ENCODE measurements at regions not wholly inside any gene's neighbourhood (a gene's known extent, or its start where the extent isn't known, plus 50 kb on each side); places are given as distances from the start of the nearest gene placed in this dataset.

DNA sequence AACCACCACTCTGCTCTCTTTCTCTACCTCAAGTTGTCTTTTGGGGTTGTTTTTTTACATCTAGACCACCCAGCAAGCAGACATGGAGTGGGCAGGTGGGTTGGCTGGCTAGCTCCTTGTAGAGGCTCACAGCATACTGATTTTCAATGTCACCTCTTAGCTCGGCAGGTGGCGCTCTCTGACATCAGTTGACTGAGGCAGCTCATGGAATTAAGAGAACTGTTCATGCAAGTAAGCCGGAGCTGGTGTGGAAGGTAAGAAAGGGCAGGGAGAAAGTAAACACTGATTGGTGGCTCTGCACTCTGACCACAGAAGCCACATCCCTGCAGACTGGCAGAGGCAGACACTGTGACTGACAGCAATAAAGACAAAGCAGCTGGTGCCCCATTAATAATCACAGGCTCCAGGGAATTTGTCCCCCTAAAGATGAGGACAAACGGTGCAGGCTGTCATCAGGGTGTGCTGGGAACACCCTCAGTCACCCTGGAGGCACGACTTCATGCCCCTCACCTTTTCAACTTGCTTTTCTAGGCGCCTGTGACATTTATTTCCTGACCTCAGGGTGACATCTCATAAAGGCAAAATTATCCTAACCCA, 226.8 kb downstream of the LMX1A start:
- H3K27ac ChIP-seq (ENCODE audit: insufficient read depth, low read length) = no peak overlapping the region
- H2BK120ac ChIP-seq (ENCODE audit: low read depth, low read length) = no peak overlapping the region
- H3K4ac ChIP-seq (ENCODE audit: low read depth, low read length) = no peak overlapping the region
- H4K20me1 ChIP-seq (ENCODE audit: insufficient read depth, low read length) = no peaks in the 10 kb centered on the region
- H3K27me3 ChIP-seq (ENCODE audit: control insufficient read depth, insufficient read depth, low read length) = no peaks in the 10 kb centered on the region; the same call in 1 of the 2 replicates
- TF ChIP-seq MXI1 (IDR thresholded peaks at IDR 0.05; ENCODE audit: borderline replicate concordance, low read depth, low read length) (no peak), RCOR1 (IDR thresholded peaks at IDR 0.05; ENCODE audit: insufficient replicate concordance, low read length) (no peak), MAZ (IDR thresholded peaks at IDR 0.05; ENCODE audit: borderline replicate concordance, low read depth, low read length) (no peak), BHLHE40 (IDR thresholded peaks at IDR 0.05; ENCODE audit: low read depth, low read length) (no peak), USF2 (IDR thresholded peaks at IDR 0.05; ENCODE audit: low read depth, low read length) (no peak), SMC3 (IDR thresholded peaks at IDR 0.05; ENCODE audit: low read depth, low read length) (no peak), CEBPB (IDR thresholded peaks at IDR 0.05; ENCODE audit: low read depth, low read length) (no peak)
- TF ChIP-seq, protein P1, sequence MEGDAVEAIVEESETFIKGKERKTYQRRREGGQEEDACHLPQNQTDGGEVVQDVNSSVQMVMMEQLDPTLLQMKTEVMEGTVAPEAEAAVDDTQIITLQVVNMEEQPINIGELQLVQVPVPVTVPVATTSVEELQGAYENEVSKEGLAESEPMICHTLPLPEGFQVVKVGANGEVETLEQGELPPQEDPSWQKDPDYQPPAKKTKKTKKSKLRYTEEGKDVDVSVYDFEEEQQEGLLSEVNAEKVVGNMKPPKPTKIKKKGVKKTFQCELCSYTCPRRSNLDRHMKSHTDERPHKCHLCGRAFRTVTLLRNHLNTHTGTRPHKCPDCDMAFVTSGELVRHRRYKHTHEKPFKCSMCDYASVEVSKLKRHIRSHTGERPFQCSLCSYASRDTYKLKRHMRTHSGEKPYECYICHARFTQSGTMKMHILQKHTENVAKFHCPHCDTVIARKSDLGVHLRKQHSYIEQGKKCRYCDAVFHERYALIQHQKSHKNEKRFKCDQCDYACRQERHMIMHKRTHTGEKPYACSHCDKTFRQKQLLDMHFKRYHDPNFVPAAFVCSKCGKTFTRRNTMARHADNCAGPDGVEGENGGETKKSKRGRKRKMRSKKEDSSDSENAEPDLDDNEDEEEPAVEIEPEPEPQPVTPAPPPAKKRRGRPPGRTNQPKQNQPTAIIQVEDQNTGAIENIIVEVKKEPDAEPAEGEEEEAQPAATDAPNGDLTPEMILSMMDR (conservative IDR thresholded peaks at IDR 0.05; ENCODE audit: low read depth, low read length) = peak; percentile 39
- TF ChIP-seq, protein P2, sequence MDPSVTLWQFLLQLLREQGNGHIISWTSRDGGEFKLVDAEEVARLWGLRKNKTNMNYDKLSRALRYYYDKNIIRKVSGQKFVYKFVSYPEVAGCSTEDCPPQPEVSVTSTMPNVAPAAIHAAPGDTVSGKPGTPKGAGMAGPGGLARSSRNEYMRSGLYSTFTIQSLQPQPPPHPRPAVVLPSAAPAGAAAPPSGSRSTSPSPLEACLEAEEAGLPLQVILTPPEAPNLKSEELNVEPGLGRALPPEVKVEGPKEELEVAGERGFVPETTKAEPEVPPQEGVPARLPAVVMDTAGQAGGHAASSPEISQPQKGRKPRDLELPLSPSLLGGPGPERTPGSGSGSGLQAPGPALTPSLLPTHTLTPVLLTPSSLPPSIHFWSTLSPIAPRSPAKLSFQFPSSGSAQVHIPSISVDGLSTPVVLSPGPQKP (IDR thresholded peaks at IDR 0.05; ENCODE audit: borderline replicate concordance, low read depth, low read length) = no peak
- no peak overlapping the region for H2BK15ac ChIP-seq (ENCODE audit: low read depth, low read length)
- H4K8ac ChIP-seq (ENCODE audit: low read depth in 2 of 2, low read length in 2 of 2) = no peak overlapping the region
- H2BK5ac ChIP-seq (ENCODE audit: low read depth, low read length, poor library complexity, severe bottlenecking) = no peak overlapping the region
- H3K4me3 ChIP-seq (ENCODE audit: insufficient read depth, low read depth, low read length) = no peak overlapping the region
- H3K23ac ChIP-seq (ENCODE audit: low read depth, low read length) = no peak overlapping the region
- intact Hi-C loops (cut with micrococcal nuclease) = no loop called here
- no peak overlapping the region for H2AK9ac ChIP-seq (replicated peaks; ENCODE audit: low read depth, low read length, poor library complexity)
- H3K9me3 ChIP-seq (ENCODE audit: control insufficient read depth, insufficient read depth, low read length) = no peaks in the 10 kb centered on the region
- dilution Hi-C loops (cut with HindIII; ENCODE audit: low sequenced_read_pairs, unreplicated experiment) = no loop called here
- H3K9me1 ChIP-seq (ENCODE audit: insufficient read depth, low read length) = no peaks in the 10 kb centered on the region
- no peaks in the 10 kb centered on the region for H3K36me3 ChIP-seq (ENCODE audit: control insufficient read depth, insufficient read depth, low read length)
- H3K4me2 ChIP-seq (ENCODE audit: low read depth, low read length) = no peak overlapping the region
- H3K4me1 ChIP-seq (ENCODE audit: control insufficient read depth, insufficient read depth, low read length) = no peaks in the 10 kb centered on the region
- H3K18ac ChIP-seq (ENCODE audit: low read depth, low read length) = no peak overlapping the region
- ATAC-seq (ENCODE audit: low read depth) = peak; percentile 49; the same call in 1 of the 2 replicates
- H2BK20ac ChIP-seq (ENCODE audit: low read depth, low read length) = no peak overlapping the region
- in situ Hi-C loops (cut with MboI; ENCODE audit: low sequenced_read_pairs) = loop anchor here (25.0 kb wide), 1 partner anchor 458 kb away; no protein-coding TSS in a partner anchor
- CTCF ChIA-PET = interaction anchor here (2.0 kb wide), 1 partner anchor 15 kb away, joined by 4 read pairs; no protein-coding TSS in a partner anchor
- H3K9ac ChIP-seq (ENCODE audit: low read depth, low read length) = no peak overlapping the region
- POLR2A ChIA-PET (ENCODE audit: unreplicated experiment) = no interaction called here
- DNase-seq = peak; percentile 9
- no peaks in the 10 kb centered on the region for H3K79me1 ChIP-seq (ENCODE audit: low read depth in 1 of 2, low read length in 2 of 2)
- no TSS peak for BruUV-seq (replicated peaks)
- H3K56ac ChIP-seq (ENCODE audit: extremely low read depth, insufficient read depth, low read length) = no peak overlapping the region
- no peak overlapping the region for H4K91ac ChIP-seq (ENCODE audit: insufficient read depth, low read depth, low read length)
- no CpG with 5 or more reads among the region's 6 CpGs for WGBS, 2 experiments (ENCODE audit: extremely low coverage in 2 of 2, insufficient read length in 1 of 2)
- no peak overlapping the region for H2AK5ac ChIP-seq (ENCODE audit: low read depth, low read length)
- H4K5ac ChIP-seq (ENCODE audit: low read depth, low read length) = no peak overlapping the region
- no peak overlapping the region for H3K14ac ChIP-seq (replicated peaks; ENCODE audit: low read depth, low read length)
- peak overlapping the region; percentile 13 for H2AFZ ChIP-seq (replicated peaks; ENCODE audit: low read length, poor library complexity)

Measured in IMR-90 (cell line).